ENCODE measurements at regions not wholly inside any gene's neighbourhood (a gene's known extent, or its start where the extent isn't known, plus 50 kb on each side); places are given as distances from the start of the nearest gene placed in this dataset.

GRCh38 chrX:137823257-137823656, 257.3 kb downstream of the ZIC3 start:
- TF ChIP-seq ZFX (IDR thresholded peaks at IDR 0.05) (no peak), CTCF (conservative IDR thresholded peaks at IDR 0.05) (peak; percentile 32)
- no peak overlapping the region for H3K27ac ChIP-seq

GRCh38 chrX:137847376-137847775, 281.4 kb downstream of the ZIC3 start:
- no peak for TF ChIP-seq ZFX (IDR thresholded peaks at IDR 0.05)
- TF ChIP-seq CTCF (conservative IDR thresholded peaks at IDR 0.05) = no peak
- no peak overlapping the region for H3K27ac ChIP-seq

GRCh38 chrX:137848266-137848905, 282.5 kb downstream of the ZIC3 start:
- no peak for TF ChIP-seq CTCF (conservative IDR thresholded peaks at IDR 0.05)
- no peak for TF ChIP-seq ZFX (IDR thresholded peaks at IDR 0.05)

GRCh38 chrX:137852502-137852901, 286.6 kb downstream of the ZIC3 start:
- H3K27ac ChIP-seq = no peak overlapping the region
- TF ChIP-seq CTCF (conservative IDR thresholded peaks at IDR 0.05) (no peak), ZFX (IDR thresholded peaks at IDR 0.05) (no peak)

More at GRCh38 chrX:137848266-137848905, 282.5 kb downstream of the ZIC3 start:
- no peak overlapping the region for H3K27ac ChIP-seq

GRCh38 chrX:137855490-137855889, 289.6 kb downstream of the ZIC3 start:
- TF ChIP-seq ZFX (IDR thresholded peaks at IDR 0.05) = no peak
- no peak for TF ChIP-seq CTCF (conservative IDR thresholded peaks at IDR 0.05)
- H3K27ac ChIP-seq = no peak overlapping the region

- TF ChIP-seq ZFX (IDR thresholded peaks at IDR 0.05) = no peak
- TF ChIP-seq CTCF (conservative IDR thresholded peaks at IDR 0.05) = no peak
These were observed 292.2 kb downstream of the ZIC3 start for GRCh38 chrX:137858106-137858505.

GRCh38 chrX:137878401-137878800, 312.5 kb downstream of the ZIC3 start:
- H3K27ac ChIP-seq = no peak overlapping the region
- TF ChIP-seq ZFX (IDR thresholded peaks at IDR 0.05) (no peak), CTCF (conservative IDR thresholded peaks at IDR 0.05) (no peak)

More at GRCh38 chrX:137858106-137858505, 292.2 kb downstream of the ZIC3 start:
- no peak overlapping the region for H3K27ac ChIP-seq

Measured in C4-2B (cell line).